IMR-90 (cell line): ENCODE measurements at regions not wholly inside any gene's neighbourhood (a gene's known extent, or its start where the extent isn't known, plus 50 kb on each side); places are given as distances from the start of the nearest gene placed in this dataset.

Experiments
- ATAC-seq: fragments of 200-7000 bp; cut with Tn5 transposase; 2 replicates; pipeline ENCODE4 v1.9.1; 2020; ENCODE audit warnings: low read depth, mild to moderate bottlenecking, moderate library complexity
- BruUV-seq: library from RNA; stranded (reverse); fragments of 400-500 nt; replicated peaks from 2 replicates; lab custom pipeline; 2021; lab: Mats Ljungman, UMichigan
- CTCF ChIA-PET: fragments of 300-600 bp; formaldehyde crosslinking; extraction: SDS; loops from one replicate; lab custom pipeline; 2021; ENCODE audit warnings: antibody characterized with exemption; lab: Yijun Ruan, JAX
- POLR2A ChIA-PET: fragments of 300-600 bp; sonication (Branson Sonifier 250); formaldehyde crosslinking; loops from one replicate; lab custom pipeline; 2022; ENCODE audit warnings: antibody characterized with exemption; ENCODE audit not compliant: unreplicated experiment; lab: Charles Lee
- DNase-seq: peaks from one replicate; pipeline ENCODE4 v3.0.0; 2013
- H2AFZ ChIP-seq: replicated peaks from 2 replicates; pipeline ENCODE3; 2013; ENCODE audit warnings: low read length, mild to moderate bottlenecking; ENCODE audit not compliant: poor library complexity
- H2AK5ac ChIP-seq: 2 replicates; pipeline ENCODE4 v1.6.1; 2013; ENCODE audit warnings: low read depth, low read length, inconsistent platforms
- H2AK9ac ChIP-seq: replicated peaks from 2 replicates; pipeline ENCODE3; 2013; ENCODE audit warnings: mild to moderate bottlenecking, low read depth, low read length, moderate library complexity; ENCODE audit not compliant: poor library complexity
- H2BK120ac ChIP-seq: 2 replicates; pipeline ENCODE4 v1.6.1; 2013; ENCODE audit warnings: low read depth, low read length, inconsistent platforms
- H2BK15ac ChIP-seq: 3 replicates; pipeline ENCODE4 v1.6.1; 2013; ENCODE audit warnings: low read depth, low read length, inconsistent platforms
- H2BK20ac ChIP-seq: 2 replicates; pipeline ENCODE4 v1.6.1; 2013; ENCODE audit warnings: low read depth, mild to moderate bottlenecking, inconsistent platforms, low read length, moderate library complexity
- H2BK5ac ChIP-seq: 2 replicates; pipeline ENCODE4 v1.6.1; 2013; ENCODE audit warnings: mild to moderate bottlenecking, low read depth, low read length, inconsistent platforms; ENCODE audit not compliant: poor library complexity, severe bottlenecking
- H3K14ac ChIP-seq: replicated peaks from 2 replicates; pipeline ENCODE4 v1.6.1; 2013; ENCODE audit warnings: low read depth, low read length, inconsistent platforms
- H3K18ac ChIP-seq: 2 replicates; pipeline ENCODE4 v1.6.1; 2013; ENCODE audit warnings: low read depth, low read length, control low read depth
- H3K23ac ChIP-seq: 2 replicates; pipeline ENCODE4 v1.6.1; 2013; ENCODE audit warnings: low read depth, low read length, inconsistent platforms
- H3K27ac ChIP-seq: 2 replicates; pipeline ENCODE4 v1.5.1; 2013; ENCODE audit warnings: mild to moderate bottlenecking, control low read depth, low read length; ENCODE audit not compliant: insufficient read depth
- H3K27me3 ChIP-seq: 2 replicates; pipeline ENCODE4 v1.6.1; 2013; ENCODE audit warnings: low read length; ENCODE audit not compliant: control insufficient read depth, insufficient read depth
- H3K36me3 ChIP-seq: 2 replicates; pipeline ENCODE4 v1.6.1; 2013; ENCODE audit warnings: low read length, mixed read lengths; ENCODE audit not compliant: control insufficient read depth, insufficient read depth
- H3K4ac ChIP-seq: 2 replicates; pipeline ENCODE4 v1.6.1; 2013; ENCODE audit warnings: low read depth, low read length, inconsistent platforms
- H3K4me1 ChIP-seq: 2 replicates; pipeline ENCODE4 v1.6.1; 2013; ENCODE audit warnings: low read length, mixed read lengths; ENCODE audit not compliant: control insufficient read depth, insufficient read depth
- H3K4me2 ChIP-seq: 2 replicates; pipeline ENCODE4 v1.6.1; 2013; ENCODE audit warnings: low read depth, mild to moderate bottlenecking, control low read depth, low read length, moderate library complexity
- H3K4me3 ChIP-seq: 2 replicates; pipeline ENCODE4 v1.5.1; 2013; ENCODE audit warnings: low read depth, mild to moderate bottlenecking, control low read depth, low read length, moderate library complexity; ENCODE audit not compliant: insufficient read depth
- H3K56ac ChIP-seq: 2 replicates; pipeline ENCODE4 v1.6.1; 2013; ENCODE audit warnings: low read length, inconsistent platforms; ENCODE audit not compliant: insufficient read depth; ENCODE audit errors: extremely low read depth
- H3K79me1 ChIP-seq, 2 experiments: 2 replicates each; pipeline ENCODE4 v1.6.1; 2013; ENCODE audit warnings: low read length in 2 of 2, inconsistent platforms in 1 of 2, low read depth in 1 of 2
- H3K9ac ChIP-seq: 2 replicates; pipeline ENCODE4 v1.6.1; 2013; ENCODE audit warnings: low read depth, low read length, control low read depth
- H3K9me1 ChIP-seq: 2 replicates; pipeline ENCODE4 v1.6.1; 2013; ENCODE audit warnings: low read length, inconsistent platforms; ENCODE audit not compliant: insufficient read depth
- H3K9me3 ChIP-seq: 2 replicates; pipeline ENCODE4 v1.6.1; 2013; ENCODE audit warnings: low read length; ENCODE audit not compliant: control insufficient read depth, insufficient read depth
- H4K20me1 ChIP-seq: 2 replicates; pipeline ENCODE4 v1.6.1; 2013; ENCODE audit warnings: low read length, inconsistent platforms; ENCODE audit not compliant: insufficient read depth
- H4K5ac ChIP-seq: 2 replicates; pipeline ENCODE4 v1.6.1; 2013; ENCODE audit warnings: mild to moderate bottlenecking, low read depth, low read length, control low read depth
- H4K8ac ChIP-seq, 2 experiments: 2 replicates each; pipeline ENCODE4 v1.6.1; 2013; ENCODE audit warnings: low read depth in 2 of 2, low read length in 2 of 2, control low read depth in 1 of 2, inconsistent platforms in 1 of 2
- H4K91ac ChIP-seq: 2 replicates; pipeline ENCODE4 v1.6.1; 2013; ENCODE audit warnings: low read depth, low read length, inconsistent platforms; ENCODE audit not compliant: insufficient read depth
- ELK1 ChIP-seq: fragments of 150-350 bp; IDR thresholded peaks from 2 replicates; pipeline ENCODE4 v1.6.1; 2016; ENCODE audit warnings: low read depth, mild to moderate bottlenecking, low read length, moderate library complexity, borderline replicate concordance
- WGBS, 2 experiments: methylation state at CpG; one replicate each; pipeline versions ENCODE4 v1.1.5 to v1.1.7; 2013; ENCODE audit warnings: missing lambda C conversion rate in 2 of 2; ENCODE audit not compliant: insufficient read length in 1 of 2; ENCODE audit errors: extremely low coverage in 2 of 2; 5-methylcytosine and 5-hydroxymethylcytosine counted together
- dilution Hi-C: fragments of 300-500 bp; cut with HindIII; formaldehyde crosslinking; loops from one replicate; pipeline ENCODE4 v1.14.3; 2018; ENCODE audit warnings: low sequenced_read_pairs; ENCODE audit not compliant: unreplicated experiment
- in situ Hi-C: fragments of 300-500 bp; cut with MboI; formaldehyde crosslinking; loops from 3 replicates; pipeline ENCODE4 v1.14.3; 2019; ENCODE audit warnings: low sequenced_read_pairs, inconsistent platforms, mixed read lengths
- intact Hi-C: fragments of 100-400 bp; cut with micrococcal nuclease; formaldehyde crosslinking; loops from 2 replicates; pipeline ENCODE4 v1.10.0; 2022

DNA sequence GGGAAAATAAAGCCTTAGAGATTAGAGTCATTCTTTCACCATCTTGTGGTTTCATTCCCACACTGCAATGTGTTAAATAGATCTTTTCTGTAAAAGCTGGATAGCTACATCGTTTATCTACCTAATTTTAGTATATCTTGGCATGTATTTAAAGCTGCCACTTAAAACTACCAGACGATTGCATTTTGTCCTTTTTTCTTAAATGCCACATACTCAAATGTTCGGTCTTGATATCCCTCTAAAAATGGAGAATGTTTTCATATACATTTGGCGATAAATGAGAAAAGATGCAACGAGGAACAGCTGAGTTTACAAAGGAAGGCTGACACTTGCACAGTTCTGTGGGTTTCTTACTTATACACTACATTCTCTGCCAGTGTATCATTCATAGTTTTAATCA is 148.3 kb downstream of the CENPC start:
- no peaks in the 10 kb centered on the region for H3K9me3 ChIP-seq
- no peak overlapping the region for H4K91ac ChIP-seq
- no peak overlapping the region for H3K23ac ChIP-seq
- no peaks in the 10 kb centered on the region for H3K27me3 ChIP-seq
- H3K27ac ChIP-seq = no peak overlapping the region
- intact Hi-C loops = no loop called here
- H3K4me3 ChIP-seq = no peak overlapping the region
- H2BK15ac ChIP-seq = no peak overlapping the region
- POLR2A ChIA-PET = no interaction called here
- H3K4me2 ChIP-seq = no peak overlapping the region
- no peaks in the 10 kb centered on the region for H3K36me3 ChIP-seq
- no peak overlapping the region for H3K4ac ChIP-seq
- no peak overlapping the region for H3K14ac ChIP-seq
- no peak overlapping the region for H2AFZ ChIP-seq
- in situ Hi-C loops = no loop called here
- no peak overlapping the region for H4K8ac ChIP-seq
- TF ChIP-seq ELK1 = no peak
- H3K18ac ChIP-seq = no peak overlapping the region
- ATAC-seq (no peak), DNase-seq (no peak)
- no peak overlapping the region for H3K9ac ChIP-seq
- no peak overlapping the region for H2BK5ac ChIP-seq
- no peaks in the 10 kb centered on the region for H3K9me1 ChIP-seq
- no peaks in the 10 kb centered on the region for H3K79me1 ChIP-seq
- H2BK20ac ChIP-seq = no peak overlapping the region
- WGBS, 2 experiments = no CpG with 5 or more reads among the region's 5 CpGs
- no peak overlapping the region for H2BK120ac ChIP-seq
- CTCF ChIA-PET = interaction anchor here (0.6 to 0.8 kb wide), 2 partner anchors 93 to 207 kb away, joined by 3 to 4 read pairs; no protein-coding TSS in a partner anchor
- dilution Hi-C loops = no loop called here
- H2AK9ac ChIP-seq = no peak overlapping the region
- no peaks in the 10 kb centered on the region for H3K4me1 ChIP-seq
- H3K56ac ChIP-seq = no peak overlapping the region
- H4K20me1 ChIP-seq = no peaks in the 10 kb centered on the region
- BruUV-seq = no TSS peak
- H2AK5ac ChIP-seq = no peak overlapping the region
- H4K5ac ChIP-seq = no peak overlapping the region
